H9 (cell line): ENCODE measurements at regions not wholly inside any gene's neighbourhood (a gene's known extent, or its start where the extent isn't known, plus 50 kb on each side); places are given as distances from the start of the nearest gene placed in this dataset.

Source experiments
- DNase-seq: peaks from one replicate; pipeline ENCODE4 v3.0.0-alpha.2; 2017
- H2AFZ ChIP-seq: one replicate; pipeline ENCODE4 v1.6.1; 2013; ENCODE audit warnings: mild to moderate bottlenecking, low read length, control low read depth, moderate library complexity
- H2AK5ac ChIP-seq: 2 replicates; pipeline ENCODE4 v1.6.1; 2013; ENCODE audit warnings: low read length, control low read depth, mixed read lengths; ENCODE audit not compliant: insufficient read length
- H2BK120ac ChIP-seq: one replicate; pipeline ENCODE4 v1.6.1; 2013; ENCODE audit warnings: low read depth, mild to moderate bottlenecking, low read length, control low read depth, inconsistent platforms; ENCODE audit not compliant: poor library complexity, severe bottlenecking
- H2BK12ac ChIP-seq: 2 replicates; pipeline ENCODE4 v1.6.1; 2013; ENCODE audit warnings: low read length, control low read depth, mixed read lengths, low read depth; ENCODE audit not compliant: insufficient read length
- H2BK15ac ChIP-seq: 2 replicates; pipeline ENCODE4 v1.6.1; 2013; ENCODE audit warnings: low read depth, low read length, control low read depth
- H2BK20ac ChIP-seq: one replicate; pipeline ENCODE4 v1.6.1; 2013; ENCODE audit warnings: low read depth, mild to moderate bottlenecking, low read length, control low read depth, inconsistent platforms; ENCODE audit not compliant: poor library complexity, severe bottlenecking
- H2BK5ac ChIP-seq: 2 replicates; pipeline ENCODE4 v1.6.1; 2013; ENCODE audit warnings: low read length, control low read depth, mixed read lengths; ENCODE audit not compliant: insufficient read length
- H3K14ac ChIP-seq: 2 replicates; pipeline ENCODE4 v1.6.1; 2013; ENCODE audit warnings: low read length, control low read depth; ENCODE audit not compliant: insufficient read depth
- H3K18ac ChIP-seq: 2 replicates; pipeline ENCODE4 v1.6.1; 2013; ENCODE audit warnings: low read depth, mild to moderate bottlenecking, mixed read lengths, low read length, control low read depth; ENCODE audit not compliant: insufficient read length
- H3K23ac ChIP-seq: 2 replicates; pipeline ENCODE4 v1.6.1; 2013; ENCODE audit warnings: low read length, control low read depth, mixed read lengths, low read depth; ENCODE audit not compliant: insufficient read length
- H3K23me2 ChIP-seq: 2 replicates; pipeline ENCODE4 v1.6.1; 2013; ENCODE audit warnings: low read depth, mild to moderate bottlenecking, mixed read lengths, low read length, control low read depth; ENCODE audit not compliant: insufficient read length, poor library complexity, severe bottlenecking
- H3K27ac ChIP-seq: 2 replicates; pipeline ENCODE4 v1.5.1; 2013; ENCODE audit warnings: low read length, control low read depth, mixed read lengths, low read depth; ENCODE audit not compliant: insufficient read length
- H3K27me3 ChIP-seq: 2 replicates; pipeline ENCODE4 v1.6.1; 2013; ENCODE audit warnings: low read length, control low read depth, inconsistent platforms; ENCODE audit not compliant: insufficient read depth
- H3K4ac ChIP-seq: 2 replicates; pipeline ENCODE4 v1.6.1; 2013; ENCODE audit warnings: low read depth, mild to moderate bottlenecking, control low read depth, inconsistent platforms, low read length, moderate library complexity
- H3K4me1 ChIP-seq: 2 replicates; pipeline ENCODE4 v1.6.1; 2013; ENCODE audit warnings: low read length, control low read depth, inconsistent platforms; ENCODE audit not compliant: insufficient read depth
- H3K4me2 ChIP-seq: 2 replicates; pipeline ENCODE4 v1.6.1; 2013; ENCODE audit warnings: low read length, control low read depth, mixed read lengths; ENCODE audit not compliant: insufficient read length, insufficient read depth
- H3K56ac ChIP-seq: 2 replicates; pipeline ENCODE4 v1.6.1; 2013; ENCODE audit warnings: low read depth, mild to moderate bottlenecking, mixed read lengths, low read length, control low read depth; ENCODE audit not compliant: insufficient read length
- H3K79me1 ChIP-seq: 2 replicates; pipeline ENCODE4 v1.6.1; 2013; ENCODE audit warnings: low read depth, mild to moderate bottlenecking, moderate library complexity, low read length, control low read depth, inconsistent platforms; ENCODE audit not compliant: insufficient read depth, poor library complexity, severe bottlenecking
- H3K79me2 ChIP-seq: 2 replicates; pipeline ENCODE4 v1.6.1; 2013; ENCODE audit warnings: low read length, control low read depth, inconsistent platforms; ENCODE audit not compliant: insufficient read depth
- H3K9ac ChIP-seq: 2 replicates; pipeline ENCODE4 v1.6.1; 2013; ENCODE audit warnings: low read length, control low read depth, mixed read lengths; ENCODE audit not compliant: insufficient read length; ENCODE audit errors: extremely low read depth
- H3K9me3 ChIP-seq: one replicate; pipeline ENCODE4 v1.6.1; 2013; ENCODE audit warnings: low read depth, low read length, inconsistent platforms; ENCODE audit not compliant: control insufficient read depth
- H3T11ph ChIP-seq: one replicate; pipeline ENCODE4 v1.6.1; 2013; ENCODE audit warnings: mild to moderate bottlenecking, low read length, control low read depth, inconsistent platforms
- H4K20me1 ChIP-seq: one replicate; pipeline ENCODE4 v1.6.1; 2013; ENCODE audit not compliant: control insufficient read depth, insufficient read length, insufficient read depth
- H4K5ac ChIP-seq: 2 replicates; pipeline ENCODE4 v1.6.1; 2013; ENCODE audit warnings: low read depth, mild to moderate bottlenecking, mixed read lengths, low read length, control low read depth; ENCODE audit not compliant: insufficient read length
- H4K8ac ChIP-seq: replicated peaks from 2 replicates; pipeline ENCODE4 v1.6.1; 2013; ENCODE audit warnings: low read length, control low read depth, mixed read lengths, low read depth; ENCODE audit not compliant: insufficient read length
- H4K91ac ChIP-seq: 2 replicates; pipeline ENCODE4 v1.6.1; 2013; ENCODE audit warnings: low read depth, mild to moderate bottlenecking, moderate library complexity, mixed read lengths, low read length, control low read depth; ENCODE audit not compliant: insufficient read length
- H3K27ac Mint-ChIP-seq, 3 experiments: 2 replicates in 2 of 3; 3 replicates in 1 of 3; pipeline ENCODE4 v1.8.0; 2020 to 2021; ENCODE audit warnings: mixed read lengths in 3 of 3, mild to moderate bottlenecking in 1 of 3, moderate library complexity in 1 of 3
- H3K27me3 Mint-ChIP-seq: 2 replicates; pipeline ENCODE4 v1.8.0; 2021; ENCODE audit warnings: low read depth, mild to moderate bottlenecking, moderate library complexity, mixed read lengths
- H3K36me3 Mint-ChIP-seq, 3 experiments: 2 replicates in 2 of 3; 3 replicates in 1 of 3; pipeline ENCODE4 v1.8.0; 2020 to 2021; ENCODE audit warnings: low read depth in 3 of 3, mixed read lengths in 3 of 3; ENCODE audit not compliant: insufficient read depth in 1 of 3
- H3K4me1 Mint-ChIP-seq, 2 experiments: 2 replicates each; pipeline ENCODE4 v1.8.0; 2020; ENCODE audit warnings: mixed read lengths in 2 of 2
- H3K4me3 Mint-ChIP-seq, 2 experiments: 2 replicates in 1 of 2; 3 replicates in 1 of 2; pipeline ENCODE4 v1.8.0; 2020 to 2021; ENCODE audit warnings: mild to moderate bottlenecking in 2 of 2, mixed read lengths in 2 of 2, moderate library complexity in 1 of 2
- H3K9me3 Mint-ChIP-seq, 2 experiments: 2 replicates in 1 of 2; 3 replicates in 1 of 2; pipeline ENCODE4 v1.8.0; 2020; ENCODE audit warnings: mild to moderate bottlenecking in 2 of 2, mixed read lengths in 2 of 2, moderate library complexity in 1 of 2
- WGBS: extraction: QIAGEN DNeasy Blood & Tissue Kit; methylation state at CpG from one replicate; pipeline ENCODE4 v1.1.7; 2013; ENCODE audit warnings: missing lambda C conversion rate, low lambda C conversion rate, mixed read lengths; ENCODE audit not compliant: insufficient read length; ENCODE audit errors: extremely low coverage; 5-methylcytosine and 5-hydroxymethylcytosine counted together
- TF ChIP-seq, protein P1 (sequence below): fragments of 200-600 bp; sonication (generic); conservative IDR thresholded peaks from 3 replicates; pipeline ENCODE4 v1.8.0; 2021; ENCODE audit warnings: antibody characterized with exemption, mild to moderate bottlenecking

- no peak overlapping the region for H4K91ac ChIP-seq
- no peaks in the 10 kb centered on the region for H3K79me2 ChIP-seq
- TF ChIP-seq, protein P1, sequence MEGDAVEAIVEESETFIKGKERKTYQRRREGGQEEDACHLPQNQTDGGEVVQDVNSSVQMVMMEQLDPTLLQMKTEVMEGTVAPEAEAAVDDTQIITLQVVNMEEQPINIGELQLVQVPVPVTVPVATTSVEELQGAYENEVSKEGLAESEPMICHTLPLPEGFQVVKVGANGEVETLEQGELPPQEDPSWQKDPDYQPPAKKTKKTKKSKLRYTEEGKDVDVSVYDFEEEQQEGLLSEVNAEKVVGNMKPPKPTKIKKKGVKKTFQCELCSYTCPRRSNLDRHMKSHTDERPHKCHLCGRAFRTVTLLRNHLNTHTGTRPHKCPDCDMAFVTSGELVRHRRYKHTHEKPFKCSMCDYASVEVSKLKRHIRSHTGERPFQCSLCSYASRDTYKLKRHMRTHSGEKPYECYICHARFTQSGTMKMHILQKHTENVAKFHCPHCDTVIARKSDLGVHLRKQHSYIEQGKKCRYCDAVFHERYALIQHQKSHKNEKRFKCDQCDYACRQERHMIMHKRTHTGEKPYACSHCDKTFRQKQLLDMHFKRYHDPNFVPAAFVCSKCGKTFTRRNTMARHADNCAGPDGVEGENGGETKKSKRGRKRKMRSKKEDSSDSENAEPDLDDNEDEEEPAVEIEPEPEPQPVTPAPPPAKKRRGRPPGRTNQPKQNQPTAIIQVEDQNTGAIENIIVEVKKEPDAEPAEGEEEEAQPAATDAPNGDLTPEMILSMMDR = peak; percentile 74
- DNase-seq = peak; percentile 38
- H3K27me3 ChIP-seq = no peaks in the 10 kb centered on the region
- no peak overlapping the region for H4K5ac ChIP-seq
- no peak overlapping the region for H3K4me3 Mint-ChIP-seq
- no peak overlapping the region for H3T11ph ChIP-seq
- H3K4me1 Mint-ChIP-seq = 0 out of 4 replicates have a peak, but pooled peaks cover 0 to 4% of the 10 kb centered on the region in 2 experiments
- H3K9me3 Mint-ChIP-seq = no peaks in the 10 kb centered on the region
- WGBS = no CpG with 5 or more reads among the region's 2 CpGs
- no peak overlapping the region for H3K18ac ChIP-seq
- H3K9ac ChIP-seq = no peak overlapping the region
- no peak overlapping the region for H3K27ac Mint-ChIP-seq
- H3K27me3 Mint-ChIP-seq = no peaks in the 10 kb centered on the region
- H2BK120ac ChIP-seq = no peak overlapping the region
- no peak overlapping the region for H3K4me2 ChIP-seq
- no peaks in the 10 kb centered on the region for H3K23me2 ChIP-seq
- no peak overlapping the region for H2BK12ac ChIP-seq
- H3K14ac ChIP-seq = no peak overlapping the region
- H2AK5ac ChIP-seq = no peak overlapping the region
- no peak overlapping the region for H3K56ac ChIP-seq
- no peak overlapping the region for H2AFZ ChIP-seq
- no peak overlapping the region for H3K23ac ChIP-seq
- no peak overlapping the region for H2BK5ac ChIP-seq
- no peak overlapping the region for H3K27ac ChIP-seq
- H3K4ac ChIP-seq = no peak overlapping the region
- H2BK15ac ChIP-seq = no peak overlapping the region
- no peak overlapping the region for H2BK20ac ChIP-seq
- H3K9me3 ChIP-seq = no peaks in the 10 kb centered on the region
- H3K36me3 Mint-ChIP-seq = no peaks in the 10 kb centered on the region
- H3K79me1 ChIP-seq = no peaks in the 10 kb centered on the region
- H4K20me1 ChIP-seq = no peaks in the 10 kb centered on the region
- no peak overlapping the region for H4K8ac ChIP-seq
- no peaks in the 10 kb centered on the region for H3K4me1 ChIP-seq
These were observed 381.6 kb downstream of the SUCLG1 start for GRCh38 chr2:84077496-84077895.
